ENCODE measurements at regions not wholly inside any gene's neighbourhood (a gene's known extent, or its start where the extent isn't known, plus 50 kb on each side); places are given as distances from the start of the nearest gene placed in this dataset.

- Histone ChIP-seq H3K27ac (no peak overlapping the region), H3K36me3 (ENCODE audit: control insufficient read depth, insufficient read depth, low read length) (no peaks in the 10 kb centered on the region), H3K79me2 (no peaks in the 10 kb centered on the region), H3K4me1 (no peaks in the 10 kb centered on the region), H3K27me3 (ENCODE audit: control insufficient read depth, insufficient read depth, low read length) (no peaks in the 10 kb centered on the region), H3K9ac (no peak overlapping the region), H2AFZ (no peak overlapping the region), H3K9me3 (ENCODE audit: control insufficient read depth, low read length) (no peaks in the 10 kb centered on the region), H3K4me2 (ENCODE audit: low read length) (no peak overlapping the region), H3K4me3 (ENCODE audit: low read depth, low read length) (no peak overlapping the region)
- TF ChIP-seq, protein P1, sequence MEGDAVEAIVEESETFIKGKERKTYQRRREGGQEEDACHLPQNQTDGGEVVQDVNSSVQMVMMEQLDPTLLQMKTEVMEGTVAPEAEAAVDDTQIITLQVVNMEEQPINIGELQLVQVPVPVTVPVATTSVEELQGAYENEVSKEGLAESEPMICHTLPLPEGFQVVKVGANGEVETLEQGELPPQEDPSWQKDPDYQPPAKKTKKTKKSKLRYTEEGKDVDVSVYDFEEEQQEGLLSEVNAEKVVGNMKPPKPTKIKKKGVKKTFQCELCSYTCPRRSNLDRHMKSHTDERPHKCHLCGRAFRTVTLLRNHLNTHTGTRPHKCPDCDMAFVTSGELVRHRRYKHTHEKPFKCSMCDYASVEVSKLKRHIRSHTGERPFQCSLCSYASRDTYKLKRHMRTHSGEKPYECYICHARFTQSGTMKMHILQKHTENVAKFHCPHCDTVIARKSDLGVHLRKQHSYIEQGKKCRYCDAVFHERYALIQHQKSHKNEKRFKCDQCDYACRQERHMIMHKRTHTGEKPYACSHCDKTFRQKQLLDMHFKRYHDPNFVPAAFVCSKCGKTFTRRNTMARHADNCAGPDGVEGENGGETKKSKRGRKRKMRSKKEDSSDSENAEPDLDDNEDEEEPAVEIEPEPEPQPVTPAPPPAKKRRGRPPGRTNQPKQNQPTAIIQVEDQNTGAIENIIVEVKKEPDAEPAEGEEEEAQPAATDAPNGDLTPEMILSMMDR (IDR thresholded peaks at IDR 0.05) = no peak
Observed at GRCh38 chr1:5311634-5312292, 657.4 kb downstream of the AJAP1 start.

DNA sequence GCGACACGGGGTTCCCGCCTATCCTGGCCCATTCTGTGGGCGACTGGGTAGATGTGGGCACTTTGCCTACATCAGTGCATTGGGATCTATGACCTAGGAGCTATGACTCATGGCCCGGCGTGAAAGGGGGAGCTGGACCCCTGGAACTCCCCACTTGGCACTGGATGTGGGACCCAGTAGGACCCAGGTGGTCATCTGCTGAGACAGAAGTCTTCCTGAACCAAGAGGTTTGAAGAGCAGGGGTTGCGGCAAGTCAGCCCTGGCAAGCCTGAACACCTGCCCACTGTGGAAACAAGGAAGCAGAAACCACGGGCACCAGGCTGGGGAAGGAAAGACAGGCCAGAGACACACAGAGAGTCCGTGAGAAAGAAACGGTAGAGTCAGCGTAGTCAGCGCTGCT is 656.7 kb downstream of the AJAP1 start:
- no peaks in the 10 kb centered on the region for H3K27me3 ChIP-seq (ENCODE audit: control insufficient read depth, insufficient read depth, low read length)
- no peaks in the 10 kb centered on the region for H3K4me1 ChIP-seq
- H3K4me3 ChIP-seq (ENCODE audit: low read depth, low read length) = no peak overlapping the region
- H2AFZ ChIP-seq = no peak overlapping the region
- H3K79me2 ChIP-seq = no peaks in the 10 kb centered on the region
- H3K27ac ChIP-seq = no peak overlapping the region
- no peaks in the 10 kb centered on the region for H3K9me3 ChIP-seq (ENCODE audit: control insufficient read depth, low read length)
- no peaks in the 10 kb centered on the region for H3K36me3 ChIP-seq (ENCODE audit: control insufficient read depth, insufficient read depth, low read length)
- H3K9ac ChIP-seq = no peak overlapping the region
- no peak overlapping the region for H3K4me2 ChIP-seq (ENCODE audit: low read length)
- TF ChIP-seq, protein P1 (IDR thresholded peaks at IDR 0.05) = no peak

DNA sequence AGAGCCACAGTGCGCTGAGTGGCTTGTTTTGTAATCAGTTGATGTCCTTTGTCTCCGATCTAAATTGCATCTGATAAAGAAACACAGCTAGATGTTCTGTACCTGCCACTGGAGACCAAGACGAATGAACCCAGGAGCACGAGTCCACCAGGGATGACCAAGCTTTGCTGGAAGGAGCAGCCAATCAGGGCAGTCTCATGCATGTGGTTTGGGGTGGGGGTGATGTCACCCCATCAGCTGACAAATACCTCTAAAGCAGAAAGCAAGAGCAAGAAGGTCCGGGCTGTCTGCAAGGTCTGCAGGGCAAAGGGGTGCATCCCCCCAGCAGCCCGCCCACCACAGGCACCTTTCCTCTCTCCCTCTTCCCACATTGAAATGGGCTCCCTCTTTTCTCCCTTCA is 653.8 kb downstream of the AJAP1 start:
- H3K4me1 ChIP-seq = no peaks in the 10 kb centered on the region
- H3K9me3 ChIP-seq (ENCODE audit: control insufficient read depth, low read length) = no peaks in the 10 kb centered on the region
- TF ChIP-seq, protein P1 (IDR thresholded peaks at IDR 0.05) = no peak
- no peaks in the 10 kb centered on the region for H3K36me3 ChIP-seq (ENCODE audit: control insufficient read depth, insufficient read depth, low read length)
- no peak overlapping the region for H3K4me3 ChIP-seq (ENCODE audit: low read depth, low read length)
- no peak overlapping the region for H3K4me2 ChIP-seq (ENCODE audit: low read length)
- no peak overlapping the region for H3K9ac ChIP-seq
- no peak overlapping the region for H2AFZ ChIP-seq
- no peaks in the 10 kb centered on the region for H3K79me2 ChIP-seq
- H3K27me3 ChIP-seq (ENCODE audit: control insufficient read depth, insufficient read depth, low read length) = no peaks in the 10 kb centered on the region
- no peak overlapping the region for H3K27ac ChIP-seq

- no peaks in the 10 kb centered on the region for H3K9me3 ChIP-seq (ENCODE audit: control insufficient read depth, low read length)
- H3K4me2 ChIP-seq (ENCODE audit: low read length) = no peak overlapping the region
- H3K27me3 ChIP-seq (ENCODE audit: control insufficient read depth, insufficient read depth, low read length) = no peaks in the 10 kb centered on the region
- no peak overlapping the region for H3K9ac ChIP-seq
- no peaks in the 10 kb centered on the region for H3K36me3 ChIP-seq (ENCODE audit: control insufficient read depth, insufficient read depth, low read length)
- TF ChIP-seq, protein P1 (IDR thresholded peaks at IDR 0.05) = no peak
- no peaks in the 10 kb centered on the region for H3K79me2 ChIP-seq
- no peak overlapping the region for H2AFZ ChIP-seq
- H3K4me3 ChIP-seq (ENCODE audit: low read depth, low read length) = no peak overlapping the region
- no peaks in the 10 kb centered on the region for H3K4me1 ChIP-seq
- H3K27ac ChIP-seq = no peak overlapping the region
Observed at GRCh38 chr1:5304702-5305101, 650.3 kb downstream of the AJAP1 start.

DNA sequence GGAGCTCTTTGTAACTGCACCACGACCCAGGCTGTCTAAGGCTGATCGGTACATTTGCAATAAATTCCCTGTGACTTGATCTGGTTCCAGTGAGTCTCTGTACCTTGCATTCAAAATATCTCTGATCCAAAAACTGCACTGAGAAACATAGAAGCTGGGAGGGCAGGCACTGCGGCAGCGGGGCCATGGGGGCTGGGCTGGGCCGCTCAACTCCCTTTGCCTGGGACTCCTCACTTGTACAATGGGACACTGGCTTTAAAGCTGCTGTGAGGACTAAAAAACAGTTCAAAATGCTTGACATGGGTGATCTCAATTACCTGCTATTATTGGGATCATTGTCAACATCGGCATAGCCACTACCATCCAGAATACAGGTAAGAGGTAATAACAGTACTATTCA is 644.0 kb downstream of the AJAP1 start:
- no peaks in the 10 kb centered on the region for H3K4me1 ChIP-seq
- no peaks in the 10 kb centered on the region for H3K27me3 ChIP-seq (ENCODE audit: control insufficient read depth, insufficient read depth, low read length)
- no peak overlapping the region for H3K27ac ChIP-seq
- H3K9me3 ChIP-seq (ENCODE audit: control insufficient read depth, low read length) = no peaks in the 10 kb centered on the region
- H2AFZ ChIP-seq = no peak overlapping the region
- H3K9ac ChIP-seq = no peak overlapping the region
- TF ChIP-seq, protein P1 (IDR thresholded peaks at IDR 0.05) = no peak
- H3K36me3 ChIP-seq (ENCODE audit: control insufficient read depth, insufficient read depth, low read length) = no peaks in the 10 kb centered on the region
- H3K79me2 ChIP-seq = no peaks in the 10 kb centered on the region
- no peak overlapping the region for H3K4me2 ChIP-seq (ENCODE audit: low read length)
- H3K4me3 ChIP-seq (ENCODE audit: low read depth, low read length) = no peak overlapping the region
